Caki2 (cell line): ENCODE measurements at regions not wholly inside any gene's neighbourhood (a gene's known extent, or its start where the extent isn't known, plus 50 kb on each side); places are given as distances from the start of the nearest gene placed in this dataset.
"Not testable (repeated sequence)": the region's sequence is repeated elsewhere in the genome, so short reads cannot be mapped to it uniquely, and the experiment has no call there.

Experiments
- DNase-seq: peaks from one replicate; pipeline ENCODE4 v3.0.0-alpha.2; 2015; ENCODE audit warnings: low read depth
- in situ Hi-C: cut with HindIII; loops from 2 replicates; pipeline ENCODE4 v1.10.0; 2016; ENCODE audit warnings: low sequenced_read_pairs, low pct_unique_long_range_greater_than_20kb, mixed read lengths

DNA sequence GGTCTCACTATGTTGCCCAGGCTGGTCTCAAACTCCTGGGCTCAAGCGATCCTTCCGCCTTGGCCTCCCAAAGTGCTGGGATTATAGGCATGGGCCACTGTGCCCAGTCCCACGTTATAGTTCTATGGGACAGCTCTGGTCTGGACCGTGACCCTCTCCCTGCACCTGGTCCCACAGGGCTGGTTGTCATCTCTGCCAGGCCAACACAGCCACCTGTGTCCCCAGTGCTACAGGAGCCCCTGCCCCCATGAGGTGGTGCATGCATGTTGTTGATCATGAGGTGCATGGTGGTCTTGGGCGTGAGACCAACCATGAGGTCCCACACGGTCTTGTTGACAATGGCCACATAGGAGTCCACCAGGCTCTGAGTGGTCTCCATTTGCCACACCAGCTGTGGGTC lies 51.0 kb upstream of the UBE2Q2 start:
- DNase-seq, in situ Hi-C loops: not testable (repeated sequence)

DNA sequence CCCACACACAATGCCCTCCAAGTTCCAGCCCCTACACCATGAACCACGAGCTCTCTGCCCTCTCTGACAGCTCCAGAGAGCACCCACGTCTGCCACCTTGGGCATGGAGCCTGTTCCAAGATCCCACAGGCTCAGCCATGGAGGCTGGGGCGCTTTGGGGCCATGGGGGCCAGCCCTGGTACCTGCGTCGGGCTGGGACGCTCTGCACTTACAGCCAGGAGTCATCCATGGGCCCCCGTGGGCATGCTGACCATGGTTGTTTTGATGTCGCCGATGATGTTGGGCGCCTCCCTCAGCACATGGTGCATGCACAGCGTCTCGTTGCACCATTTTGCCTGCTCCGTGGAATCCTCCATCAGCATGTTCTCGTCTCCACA lies 51.9 kb upstream of the UBE2Q2 start:
- no peak for DNase-seq
- in situ Hi-C loops: no loop called here

DNA sequence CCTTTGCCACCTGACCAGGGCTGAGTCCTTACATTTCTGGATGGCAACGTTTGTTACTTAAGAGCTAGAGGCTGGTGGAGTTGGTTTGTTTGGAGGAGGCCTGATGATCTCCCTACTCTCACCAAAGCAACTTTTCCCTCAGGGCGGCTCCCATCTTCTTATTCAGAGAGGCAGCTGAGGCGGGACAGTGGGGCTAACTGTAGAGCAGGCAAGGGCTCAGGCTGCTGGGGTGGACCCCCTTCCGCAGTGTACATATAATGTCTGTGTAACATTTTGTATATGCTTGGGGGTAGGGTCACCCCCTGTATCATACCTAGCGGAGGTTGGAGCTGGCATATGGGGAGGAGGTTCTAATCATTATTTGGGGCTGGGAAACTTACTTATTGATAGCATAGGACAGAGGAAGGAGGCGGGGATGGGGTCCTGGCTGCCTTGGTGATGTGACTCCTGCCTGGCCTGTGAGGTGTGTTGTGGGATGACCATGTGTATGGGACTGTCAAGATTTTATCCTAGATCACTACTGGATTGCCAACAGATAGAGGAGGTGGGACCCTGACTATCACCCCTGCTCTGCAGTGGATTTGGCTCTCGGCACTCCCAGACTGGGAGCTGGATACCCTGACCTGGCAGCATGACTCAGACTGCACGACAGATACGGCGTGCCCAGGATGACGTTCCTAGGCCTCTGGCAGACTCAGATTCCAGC lies 52.5 kb upstream of the UBE2Q2 start:
- no peak for DNase-seq
- in situ Hi-C loops: no loop called here

DNA sequence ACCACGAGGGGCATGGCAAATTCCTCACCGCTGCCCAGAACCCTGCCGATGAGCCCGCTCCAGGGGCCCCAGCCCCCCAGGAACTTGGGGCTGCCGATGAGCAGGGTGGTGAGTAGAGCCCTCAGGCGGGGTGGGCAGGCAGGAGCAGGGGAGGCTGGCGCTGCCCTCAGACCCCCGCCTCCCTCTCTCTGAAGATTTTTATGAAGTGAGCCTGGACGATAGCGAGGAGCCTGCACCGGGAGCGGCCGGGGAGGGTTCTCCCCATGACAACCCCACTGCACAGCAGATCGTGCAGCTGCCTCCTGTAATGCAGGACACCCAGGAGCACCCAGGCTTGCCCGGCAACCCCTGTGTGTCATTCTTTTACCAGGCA lies 56.7 kb upstream of the UBE2Q2 start:
- DNase-seq: no peak
- in situ Hi-C loops: no loop called here

DNA sequence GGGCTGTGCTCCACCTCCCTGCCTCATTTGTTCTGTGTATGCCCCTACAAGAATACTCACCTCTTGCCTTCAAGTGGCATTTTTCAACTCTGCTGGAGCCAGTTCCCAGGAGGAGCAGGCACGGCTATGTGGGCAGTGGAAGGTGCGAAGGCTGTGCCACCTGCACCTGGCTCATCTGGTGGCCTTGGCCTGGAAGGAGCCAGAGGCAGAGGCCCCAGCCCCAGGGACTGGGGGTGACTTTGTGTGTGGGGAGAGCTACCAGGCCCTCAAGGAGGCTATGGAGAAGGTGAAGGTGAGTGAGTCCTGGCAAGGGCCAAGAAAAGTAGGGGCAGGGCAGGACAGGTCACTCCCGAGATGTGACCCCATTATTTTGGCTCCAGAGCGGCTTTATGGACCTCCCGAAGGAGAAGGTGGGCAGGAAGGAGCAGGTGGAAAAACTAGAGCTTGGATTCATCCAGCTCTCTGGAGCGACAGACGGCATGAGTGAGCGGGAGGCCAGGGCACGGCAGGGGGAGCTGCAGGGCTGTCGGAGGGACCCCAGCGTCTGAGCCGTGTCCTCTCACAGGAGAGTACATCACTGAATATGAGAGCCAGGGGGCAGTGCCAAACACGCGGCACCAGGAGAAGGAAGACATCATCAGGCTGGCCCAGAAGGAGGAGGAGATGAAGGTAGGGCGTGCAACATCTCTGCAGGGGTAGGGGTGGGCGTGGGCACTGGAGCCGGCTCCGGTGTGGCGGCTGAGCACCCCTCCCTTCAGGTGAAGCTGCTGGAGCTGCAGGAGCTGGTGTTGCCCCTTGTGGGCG lies 57.3 kb upstream of the UBE2Q2 start:
- in situ Hi-C loops: no loop called here
- DNase-seq: no peak

DNA sequence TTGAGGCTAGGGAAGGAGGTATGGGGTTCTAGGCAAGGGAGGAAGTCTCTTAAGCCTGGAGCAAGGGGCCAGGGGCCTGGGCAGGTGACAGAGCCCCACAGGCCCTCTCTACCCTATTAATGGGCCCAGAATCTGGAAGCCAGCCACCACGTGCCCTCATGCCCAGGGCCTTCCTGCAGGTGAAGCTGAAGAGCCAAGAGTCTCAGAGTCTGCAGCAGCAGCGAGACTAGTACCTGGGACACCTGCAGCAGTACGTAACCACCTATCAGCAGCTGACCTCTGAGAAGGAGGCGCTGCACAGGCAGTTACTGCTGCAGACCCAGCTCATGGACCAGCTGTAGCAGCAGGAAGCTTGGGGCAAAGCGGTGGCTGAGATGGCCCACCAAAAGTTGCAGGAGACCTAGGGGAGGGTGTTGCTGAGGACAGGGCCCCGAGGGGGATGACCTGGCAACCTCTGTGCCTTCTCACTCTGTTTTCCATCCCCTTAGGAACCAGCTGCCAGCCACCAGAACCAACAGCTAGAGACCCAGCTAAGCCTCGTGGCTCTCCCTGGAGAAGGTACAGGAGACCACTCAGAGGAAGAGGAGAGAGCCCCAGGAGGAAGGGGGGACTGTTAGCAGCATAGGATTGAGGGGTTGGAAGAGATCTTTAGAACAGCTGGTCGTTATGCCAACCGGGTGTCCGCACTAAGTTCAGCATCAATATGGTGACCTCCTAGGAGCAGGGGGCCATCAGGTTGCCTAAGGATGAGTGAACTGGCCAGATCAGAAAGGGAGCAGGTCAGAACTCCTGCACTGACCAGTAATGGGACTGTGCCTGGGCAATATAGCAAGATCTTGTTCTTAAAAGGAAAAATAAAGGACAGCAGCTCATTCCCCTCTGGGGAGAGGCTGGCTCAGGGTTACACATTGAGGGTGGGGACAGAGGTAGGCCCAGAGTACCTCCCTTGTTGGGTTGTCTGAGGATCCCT lies 58.5 kb upstream of the UBE2Q2 start:
- in situ Hi-C loops, DNase-seq: not testable (repeated sequence)

DNA sequence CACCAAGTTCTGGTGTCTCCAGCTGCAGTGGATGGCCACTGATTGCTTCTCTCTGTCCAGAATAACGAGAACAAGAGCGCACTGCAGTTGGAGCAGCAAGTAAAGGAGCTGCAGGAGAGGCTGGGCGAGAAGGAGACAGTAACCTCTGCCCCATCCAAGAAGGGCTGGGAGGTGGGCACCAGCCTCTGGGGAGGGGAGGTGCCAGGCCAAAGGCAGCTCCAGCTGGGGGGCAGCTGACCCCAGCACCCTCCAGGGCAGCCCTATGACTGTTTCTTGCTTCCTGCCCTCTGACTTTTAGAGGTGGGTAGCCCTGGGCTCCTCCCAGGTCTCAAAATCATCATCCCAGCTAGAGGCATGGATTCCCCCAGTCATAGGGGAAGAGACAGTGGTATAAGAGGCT lies 59.7 kb upstream of the UBE2Q2 start:
- DNase-seq, in situ Hi-C loops: not testable (repeated sequence)

DNA sequence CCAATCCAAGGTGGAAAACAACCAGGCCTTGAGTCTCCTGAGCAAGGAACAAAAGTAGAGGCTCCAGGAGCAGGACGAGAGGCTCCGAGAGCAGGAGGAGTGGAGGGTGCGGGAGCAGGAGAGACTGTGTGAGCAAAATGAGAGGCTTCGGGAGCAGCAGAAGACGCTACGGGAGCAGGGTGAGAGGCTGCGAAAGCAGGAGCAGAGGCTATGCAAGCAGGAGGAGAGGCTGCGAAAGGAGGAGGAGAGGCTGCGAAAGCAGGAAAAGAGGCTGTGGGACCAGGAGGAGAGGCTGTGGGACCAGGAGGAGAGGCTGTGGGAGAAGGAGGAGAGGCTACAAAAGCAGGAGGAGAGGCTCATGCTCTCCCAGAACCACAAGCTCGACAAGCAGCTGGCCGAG lies 60.3 kb upstream of the UBE2Q2 start:
- in situ Hi-C loops: no loop called here
- DNase-seq: no peak

DNA sequence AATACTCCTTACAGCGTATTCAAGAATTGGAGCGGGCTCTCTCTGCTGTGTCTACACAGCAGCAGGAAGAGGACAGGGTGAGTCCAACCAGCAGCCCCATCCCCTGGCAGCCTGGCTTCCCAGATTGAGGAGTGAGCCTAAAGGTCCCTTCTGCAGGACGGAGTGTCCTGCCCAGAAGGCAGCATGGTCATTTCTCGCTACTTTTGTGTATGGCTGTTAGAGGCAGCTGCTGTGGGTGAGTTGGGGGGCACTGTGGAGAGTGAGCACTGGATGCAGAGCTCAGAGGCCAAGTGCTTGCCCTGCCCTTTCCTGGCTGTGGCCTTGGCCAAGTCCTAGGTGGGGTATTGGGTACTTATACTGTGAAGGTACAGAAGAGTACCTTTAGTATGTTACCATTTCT lies 62.3 kb upstream of the UBE2Q2 start:
- DNase-seq, in situ Hi-C loops: not testable (repeated sequence)

DNA sequence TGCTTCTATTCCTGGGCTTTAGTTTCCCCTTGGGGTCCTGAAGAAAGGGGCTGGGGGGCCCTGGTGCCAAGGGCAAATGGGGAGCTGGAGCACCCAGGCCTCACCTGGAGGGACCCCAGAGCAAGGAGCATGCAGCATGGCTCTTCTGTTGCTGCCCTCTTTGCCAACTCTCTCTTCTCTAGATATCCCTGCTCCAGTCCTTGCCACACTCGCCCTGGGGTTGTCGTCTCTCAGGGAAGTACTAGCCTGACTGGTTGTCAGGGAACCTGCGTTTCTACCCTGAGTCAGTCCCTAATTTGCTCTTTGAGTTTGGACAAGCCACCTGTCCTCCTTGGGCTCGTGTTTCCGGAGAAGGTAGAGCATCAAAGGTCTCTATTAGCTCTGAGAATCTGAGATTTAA lies 63.7 kb upstream of the UBE2Q2 start:
- no peak for DNase-seq
- in situ Hi-C loops: no loop called here

DNA sequence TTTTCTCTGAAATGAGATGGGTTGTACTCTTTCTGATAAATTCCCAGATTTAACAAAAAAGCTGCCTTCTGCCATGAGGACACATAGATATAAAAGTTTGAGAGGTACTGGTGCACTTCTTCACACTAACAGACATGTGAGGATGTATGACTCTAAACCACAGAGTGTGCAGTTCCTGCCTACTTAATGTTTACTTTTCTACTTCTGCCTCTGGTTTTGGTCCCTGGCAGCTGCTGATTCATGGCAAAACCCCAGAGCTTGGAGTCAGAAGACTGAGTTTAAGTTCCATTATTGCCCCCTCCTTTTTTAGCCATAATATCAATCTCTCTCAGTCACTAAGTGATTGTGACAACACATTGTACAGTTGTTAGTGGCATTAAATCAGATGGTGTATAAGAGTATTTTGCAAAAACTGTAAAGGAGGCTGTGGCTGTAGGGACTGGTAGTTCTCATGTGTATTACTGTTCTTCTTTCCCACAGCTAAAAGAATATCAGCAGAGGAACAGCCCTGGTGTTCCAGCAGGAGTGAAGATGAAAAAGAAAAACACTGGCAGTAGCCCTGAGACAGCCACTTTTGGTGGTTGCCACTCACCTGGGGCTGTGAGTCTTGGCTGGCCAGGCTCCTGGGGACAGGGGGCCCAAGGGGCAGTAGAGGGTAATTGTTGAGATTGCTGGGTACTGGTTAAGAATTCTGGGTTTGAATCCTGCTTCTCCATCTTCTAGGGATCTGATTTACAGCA lies 64.4 kb upstream of the CSPG4 start:
- in situ Hi-C loops: not testable (repeated sequence)
- peak; percentile 56 for DNase-seq

DNA sequence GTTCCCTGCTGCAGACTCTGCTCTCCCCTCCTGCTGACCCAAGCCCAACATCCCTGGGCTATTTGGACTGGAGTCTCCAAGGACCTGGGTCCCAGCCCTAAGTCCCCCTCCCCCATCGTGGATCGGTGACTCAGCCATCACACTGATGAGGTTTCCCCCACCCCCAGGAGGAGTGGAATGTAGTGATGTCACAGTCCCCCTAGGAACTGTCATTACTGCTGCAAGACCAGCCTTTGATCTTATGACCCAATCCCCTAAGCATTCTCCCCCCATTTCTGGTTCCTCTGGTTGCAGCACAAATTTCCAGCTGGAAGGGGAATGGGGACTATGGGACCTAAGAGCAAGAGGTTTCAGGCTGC lies 63.4 kb upstream of the CSPG4 start:
- in situ Hi-C loops: no loop called here
- DNase-seq: peak; percentile 35

DNA sequence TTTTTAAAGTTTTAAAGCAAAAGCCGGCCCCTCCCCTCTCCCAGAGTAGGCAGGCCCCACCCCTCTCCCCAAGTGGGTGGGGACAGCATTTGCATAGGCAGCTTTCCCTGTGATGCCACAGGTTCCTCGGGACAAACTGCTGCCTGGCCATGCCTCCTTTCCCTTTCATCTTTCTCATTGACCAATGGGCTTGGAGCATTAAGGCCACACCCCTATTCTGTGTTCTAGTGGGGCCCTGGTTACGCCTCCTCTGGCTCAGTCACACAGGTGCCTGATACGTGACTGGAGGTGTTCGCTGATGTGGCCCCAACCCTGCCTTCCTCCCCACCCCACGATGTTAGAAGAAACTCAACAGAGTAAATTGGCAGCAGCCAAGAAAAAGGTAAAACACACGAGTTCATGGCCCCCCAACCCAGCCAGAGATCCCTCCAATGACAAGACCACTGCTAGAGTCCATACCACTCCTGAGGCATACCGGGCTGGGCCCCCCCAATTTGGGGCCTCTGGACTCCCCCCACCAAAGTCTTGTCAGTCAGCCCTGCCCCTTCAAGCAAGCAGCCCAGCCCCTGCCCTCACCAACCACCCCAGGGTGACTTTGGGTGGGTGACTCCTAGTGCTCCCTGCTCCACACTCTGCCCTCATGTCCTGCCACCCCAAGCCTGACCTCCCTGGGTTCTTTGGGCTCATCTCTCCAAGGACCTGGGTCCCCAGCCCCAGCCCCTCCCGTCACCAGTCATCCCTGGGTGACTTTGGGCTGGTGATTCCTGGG lies 62.8 kb upstream of the CSPG4 start:
- DNase-seq: peak; percentile 88
- in situ Hi-C loops: no loop called here

DNA sequence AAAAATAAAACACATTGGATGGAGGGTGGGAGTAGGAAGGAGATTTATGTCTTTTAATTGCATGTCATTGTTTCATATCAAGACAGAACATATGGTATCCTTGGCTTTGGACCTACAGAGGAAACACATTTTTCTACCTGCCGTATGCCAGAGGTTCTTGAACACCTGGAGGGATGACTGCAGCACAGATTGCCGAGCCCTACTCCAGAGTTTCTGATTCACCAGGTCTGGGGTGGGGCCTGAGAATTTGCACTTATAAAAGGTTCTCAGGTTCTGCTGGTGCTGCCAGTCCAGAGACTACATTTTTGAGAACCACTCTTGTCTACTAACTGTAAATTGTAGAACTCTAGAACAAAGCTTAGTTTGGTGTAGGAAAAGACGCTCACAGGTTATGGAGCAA lies 61.3 kb upstream of the CSPG4 start:
- DNase-seq, in situ Hi-C loops: not testable (repeated sequence)

DNA sequence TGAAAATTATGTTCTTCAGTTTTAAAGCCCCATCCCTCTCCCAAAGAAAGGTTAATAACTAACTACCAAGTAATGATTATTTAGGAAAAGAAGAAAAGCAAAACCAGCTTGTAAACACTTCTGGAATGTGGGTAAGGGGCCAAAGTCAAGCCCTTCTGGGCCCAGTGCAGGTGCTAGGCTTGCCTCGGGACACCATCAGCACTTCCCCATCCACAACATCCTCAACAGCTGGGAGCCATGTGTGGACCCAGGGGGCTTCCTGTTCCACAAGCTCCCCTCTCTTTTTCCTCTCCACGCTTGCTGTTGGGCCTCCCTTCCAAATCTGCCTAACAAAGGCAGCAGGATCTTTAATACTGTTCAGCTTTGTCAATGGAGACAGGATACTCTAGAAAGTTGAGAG lies 58.4 kb upstream of the CSPG4 start:
- DNase-seq: not testable (repeated sequence)

DNA sequence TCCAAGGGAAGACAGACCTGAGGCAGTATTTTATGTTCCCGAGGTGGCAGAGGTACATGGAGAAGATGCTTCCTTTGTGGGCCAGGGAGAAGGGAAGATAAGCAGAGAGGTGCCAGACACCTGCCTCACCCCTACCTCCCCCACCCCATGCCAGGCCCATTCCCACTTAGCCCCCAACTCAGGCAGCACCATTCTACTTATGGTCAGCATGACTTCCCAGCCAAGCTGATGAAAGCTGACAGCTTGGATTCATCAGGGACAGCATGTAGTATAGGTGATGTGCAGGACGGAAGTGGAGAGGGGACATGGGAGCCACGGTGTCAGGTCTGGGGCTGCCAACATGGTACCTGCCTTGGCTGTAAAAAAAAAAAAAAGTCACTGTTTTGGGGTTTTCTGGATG lies 57.5 kb upstream of the CSPG4 start:
- in situ Hi-C loops: no loop called here
- no peak for DNase-seq

More for the DNA sequence above, 58.4 kb upstream of the CSPG4 start:
- in situ Hi-C loops: not testable (repeated sequence)

DNA sequence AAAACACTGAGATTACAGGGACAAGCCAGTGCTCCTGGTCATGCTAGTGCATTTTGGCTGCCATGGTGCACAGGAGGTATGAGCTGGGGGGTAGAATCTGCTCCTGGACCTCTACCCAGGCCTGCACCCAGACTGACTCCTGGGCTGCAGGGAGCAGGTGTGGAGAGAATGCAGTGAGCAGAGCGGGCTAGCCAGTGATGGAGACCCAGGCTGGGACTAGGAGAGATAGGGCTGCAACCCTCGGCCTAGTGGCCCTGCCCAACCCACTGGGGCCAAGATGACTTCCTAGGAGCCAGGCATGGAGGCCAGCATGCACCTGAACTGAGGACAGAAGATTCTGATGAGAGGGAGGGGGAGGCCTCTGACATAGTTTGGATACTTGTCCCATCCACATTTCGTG lies 55.9 kb upstream of the CSPG4 start:
- DNase-seq, in situ Hi-C loops: not testable (repeated sequence)
